Nucleus accumbens (tissue), 56 donors: ENCODE measurements at regions not wholly inside any gene's neighbourhood (a gene's known extent, or its start where the extent isn't known, plus 50 kb on each side); places are given as distances from the start of the nearest gene placed in this dataset.
"Not testable (repeated sequence)": the region's sequence is repeated elsewhere in the genome, so short reads cannot be mapped to it uniquely, and the experiment has no call there.

ENCODE experiments used
- DNase-seq, 56 donors: peaks; one replicate each; lab custom pipeline; 2025; lab: John Stamatoyannopoulos, UW

GRCh38 chr22:22976033-22976922 is 88.7 kb downstream of the IGLL5 start:
- DNase-seq: no peak

DNA sequence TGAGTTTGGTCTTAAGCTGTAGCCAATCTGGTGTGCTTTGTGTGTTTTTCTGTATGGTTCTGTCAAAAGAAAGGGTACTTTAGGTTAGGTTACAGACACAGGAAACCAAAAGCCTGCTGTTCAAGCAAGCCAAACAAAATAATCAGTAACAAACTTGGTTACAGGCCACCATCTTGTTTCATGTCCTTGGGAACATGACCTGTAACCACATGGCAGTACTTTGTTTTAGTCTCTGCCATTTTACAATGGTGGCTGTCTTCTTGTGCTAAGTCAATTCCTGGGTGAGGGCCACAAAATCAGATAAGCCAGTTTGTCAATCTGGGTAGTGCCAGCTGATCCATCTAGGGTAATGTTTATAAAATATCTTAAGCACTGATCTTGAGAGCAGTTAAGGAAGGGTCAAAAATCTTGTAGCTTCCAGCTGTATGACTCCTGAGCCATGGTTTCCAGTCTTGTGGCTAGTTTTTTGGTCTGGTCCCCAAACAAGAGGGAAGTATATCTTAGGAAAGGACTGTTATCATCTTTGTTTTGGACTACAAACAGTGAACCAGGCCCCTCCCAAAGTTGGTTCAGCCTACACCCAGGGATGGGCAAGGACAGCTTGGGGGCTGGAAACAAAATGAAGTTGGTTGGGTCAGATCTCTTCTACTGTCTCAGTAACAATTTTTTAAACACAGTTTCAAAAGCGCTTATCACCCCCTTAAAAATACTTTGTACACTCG is 90.0 kb downstream of the IGLL5 start:
- DNase-seq: no peak

DNA sequence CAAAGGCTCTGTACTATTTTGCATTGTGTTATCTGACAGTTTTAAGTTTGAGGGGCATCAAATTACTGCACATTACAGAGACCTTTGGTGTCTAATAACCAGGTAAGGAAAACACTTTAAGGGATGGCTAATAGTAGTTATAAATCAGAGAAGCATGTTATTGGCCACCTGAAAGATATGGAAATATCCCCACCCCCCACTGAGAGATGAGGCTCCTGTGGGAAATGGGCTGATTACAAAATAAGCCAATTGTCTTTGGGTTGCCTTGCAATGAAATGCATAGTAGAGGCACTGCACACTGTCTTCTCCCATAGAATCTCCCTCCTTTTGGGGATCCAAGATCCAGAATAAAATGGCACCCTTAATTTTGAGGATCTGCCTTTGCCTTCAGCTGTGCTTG is 91.0 kb downstream of the IGLL5 start:
- no peak for DNase-seq

DNA sequence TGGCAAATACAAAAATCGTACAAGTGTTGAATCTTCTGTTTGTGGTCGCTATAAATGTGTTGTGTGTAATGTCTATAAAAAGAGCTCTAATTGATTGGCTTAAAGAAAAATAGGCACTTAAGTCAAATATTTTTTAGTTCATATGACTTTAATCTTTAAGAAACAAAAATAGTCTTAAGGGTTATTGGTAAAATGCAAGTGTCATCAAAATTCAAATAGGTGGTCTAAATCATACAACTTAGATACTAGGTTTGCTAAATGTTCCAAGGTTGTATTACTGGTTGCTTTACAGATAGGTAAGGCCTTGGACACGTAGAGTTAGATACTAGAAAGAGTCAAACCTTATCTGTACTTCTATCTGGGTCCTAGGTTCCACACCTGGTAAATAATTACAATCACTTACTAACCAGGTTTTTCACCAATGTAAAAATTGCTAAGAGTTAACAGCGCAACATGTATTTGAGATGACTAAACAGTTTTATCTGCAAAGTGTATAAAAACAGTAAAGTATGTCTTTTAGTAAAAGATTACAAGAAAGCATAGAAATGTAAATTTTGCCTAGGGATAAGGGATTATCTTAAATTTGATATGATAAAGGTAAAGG is 91.1 kb upstream of the GNAZ start:
- no peak for DNase-seq

- DNase-seq: no peak
Measured at GRCh38 chr22:22979954-22980353, 90.4 kb upstream of the GNAZ start.

DNA sequence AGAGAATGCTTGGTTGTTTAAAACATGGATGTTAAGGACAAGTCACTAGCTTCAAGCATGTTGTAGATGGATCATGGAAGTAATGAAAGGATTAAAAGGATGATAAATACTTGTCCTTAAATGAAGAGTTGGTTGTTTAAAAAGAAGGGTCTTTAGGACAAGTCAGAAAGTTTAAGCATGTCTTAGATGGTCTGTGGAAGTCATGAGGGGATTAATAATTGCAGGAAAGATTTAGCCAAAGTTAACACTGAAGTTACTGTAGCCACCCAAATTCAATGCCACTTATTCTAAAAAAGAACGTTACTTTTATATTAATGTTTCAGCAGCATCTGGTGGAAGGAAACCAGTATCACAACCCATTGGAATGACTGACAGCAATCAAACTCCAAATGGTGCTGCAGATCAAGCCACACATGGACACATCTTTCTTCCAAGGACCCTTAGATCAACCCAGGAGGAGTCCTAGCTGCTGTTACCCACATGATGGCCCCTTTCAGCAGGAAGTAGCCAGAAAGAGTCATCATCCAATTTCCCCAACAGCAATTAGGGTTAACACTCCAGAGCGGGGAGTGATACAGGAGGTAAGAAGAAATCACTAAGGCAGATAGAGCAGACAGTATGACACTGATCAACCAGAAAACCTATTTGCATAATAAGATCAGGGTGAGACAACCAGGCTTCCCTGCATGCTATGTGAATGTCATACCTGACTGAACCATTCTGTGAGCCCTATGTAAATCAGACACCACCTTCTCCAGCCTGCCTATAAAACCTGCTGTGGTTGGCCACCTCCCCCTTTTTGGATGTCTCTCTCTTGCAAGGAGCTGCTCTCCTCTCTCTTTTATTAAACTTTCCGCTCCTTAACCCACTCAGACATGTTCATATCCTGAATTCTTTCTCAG is 88.4 kb upstream of the GNAZ start:
- no peak for DNase-seq

DNA sequence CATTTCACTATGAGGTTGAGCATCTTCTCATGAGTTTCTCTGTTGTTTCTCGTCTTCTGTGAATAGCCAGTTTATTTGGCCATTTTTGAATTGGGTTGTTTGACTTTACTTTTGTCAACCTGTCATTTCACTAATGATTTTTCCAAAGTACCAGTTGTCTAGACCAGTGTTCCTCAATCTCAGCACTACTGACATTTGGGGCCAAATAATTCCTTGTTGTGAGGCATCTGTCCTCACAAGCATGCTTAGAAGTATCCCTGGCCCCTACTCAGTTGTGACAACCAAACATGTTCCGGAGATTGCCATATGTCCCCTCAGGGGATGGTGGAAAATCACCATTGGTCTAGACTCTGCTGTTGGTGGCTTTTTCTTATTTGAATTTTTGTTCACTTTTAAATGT is 87.7 kb upstream of the GNAZ start:
- DNase-seq: no peak

- no peak for DNase-seq
Measured at GRCh38 chr22:22983123-22983522, 87.2 kb upstream of the GNAZ start.

GRCh38 chr22:22983816-22984215 is 86.5 kb upstream of the GNAZ start:
- no peak for DNase-seq

- no peak for DNase-seq
Measured at GRCh38 chr22:22984967-22985366, 85.4 kb upstream of the GNAZ start.

DNA sequence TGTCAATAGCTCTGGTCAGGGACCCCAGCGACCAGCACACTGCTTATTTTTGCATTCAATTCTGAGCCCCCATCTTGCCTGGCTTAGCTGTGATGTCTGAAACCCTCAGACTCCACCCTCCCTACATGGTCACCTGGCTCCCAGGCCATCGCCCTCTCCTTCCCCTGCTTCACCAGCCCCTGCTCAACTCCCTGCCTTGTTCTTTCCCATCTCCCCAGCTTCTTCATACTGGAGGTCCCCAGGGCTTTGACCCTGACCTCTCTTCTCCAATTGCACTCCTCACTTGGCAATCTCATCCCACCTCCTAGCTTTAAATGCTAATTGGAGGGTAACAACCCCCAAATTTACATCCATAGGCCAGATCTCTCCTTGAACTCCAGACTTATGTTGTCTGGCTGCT is 84.3 kb upstream of the GNAZ start:
- no peak for DNase-seq

GRCh38 chr22:22986640-22987039 is 83.7 kb upstream of the GNAZ start:
- DNase-seq: no peak

- DNase-seq: no peak
Measured at GRCh38 chr22:22988150-22988549, 82.2 kb upstream of the GNAZ start.

- DNase-seq: no peak
Measured at GRCh38 chr22:22988785-22989184, 81.5 kb upstream of the GNAZ start.

GRCh38 chr22:22989856-22990255 is 80.5 kb upstream of the GNAZ start:
- DNase-seq: no peak

DNA sequence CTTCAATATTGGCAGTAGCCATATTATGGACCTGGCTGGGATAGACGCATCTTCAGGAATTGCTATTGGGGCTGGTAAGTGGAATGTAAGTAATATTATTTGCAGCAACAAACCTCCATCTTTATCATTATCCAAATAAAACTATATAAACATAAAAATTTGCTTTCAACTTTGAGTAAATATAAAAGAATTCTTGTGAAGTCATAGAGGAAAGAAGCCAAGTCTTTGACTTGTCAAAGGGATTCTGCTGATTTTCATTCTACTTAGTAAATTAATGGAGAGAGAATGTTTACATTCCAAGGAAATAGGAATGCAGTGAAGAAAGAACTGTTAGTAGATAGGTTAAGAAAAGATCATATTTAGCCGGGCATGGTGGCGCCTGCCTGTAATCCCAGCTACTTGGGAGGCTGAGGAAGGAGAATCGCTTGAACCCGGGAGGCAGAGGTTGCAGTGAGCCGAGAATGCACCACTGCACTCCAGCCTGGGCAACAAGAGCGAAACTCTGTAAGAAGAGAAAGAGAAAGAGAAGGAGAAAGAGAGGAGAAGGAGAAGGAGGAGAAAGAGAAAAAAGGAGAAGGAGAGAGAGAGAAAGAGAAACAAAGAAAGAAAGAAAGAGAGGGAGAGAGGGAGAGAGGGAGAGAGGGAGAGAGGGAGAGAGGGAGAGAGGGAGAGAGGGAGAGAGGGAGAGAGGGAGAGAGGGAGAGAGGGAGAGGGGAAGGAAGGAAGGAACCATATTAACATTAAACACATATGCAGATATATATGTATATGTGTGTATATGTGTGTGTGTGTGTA is 79.4 kb upstream of the GNAZ start:
- not testable (repeated sequence) for DNase-seq

- DNase-seq: no peak
Measured at GRCh38 chr22:22992474-22992873, 77.8 kb upstream of the GNAZ start.

- no peak for DNase-seq
Measured at GRCh38 chr22:22993184-22993583, 77.1 kb upstream of the GNAZ start.

- no peak for DNase-seq
Measured at GRCh38 chr22:22995166-22995565, 75.2 kb upstream of the GNAZ start.
